AG09309 (cell line): ENCODE measurements at regions not wholly inside any gene's neighbourhood (a gene's known extent, or its start where the extent isn't known, plus 50 kb on each side); places are given as distances from the start of the nearest gene placed in this dataset.

Source experiments
- DNase-seq: peaks from one replicate; pipeline ENCODE4 v3.0.0-alpha.2; 2010; ENCODE audit warnings: low read depth
- H3K4me3 ChIP-seq: 2 replicates; pipeline ENCODE4 v1.5.1; 2011; ENCODE audit warnings: mild to moderate bottlenecking, low read depth, low read length, moderate library complexity; ENCODE audit not compliant: control insufficient read depth
- CTCF ChIP-seq: IDR thresholded peaks from 2 replicates; pipeline ENCODE4 v1.5.1; 2011; ENCODE audit warnings: mild to moderate bottlenecking, low read depth, low read length, inconsistent platforms; ENCODE audit not compliant: insufficient read depth, control insufficient read depth; ENCODE audit errors: missing control alignments

GRCh38 chr3:18687286-18687685 lies 262.1 kb upstream of the SATB1 start:
- H3K4me3 ChIP-seq: no peak overlapping the region
- no peak for DNase-seq
- no peak for TF ChIP-seq CTCF

DNA sequence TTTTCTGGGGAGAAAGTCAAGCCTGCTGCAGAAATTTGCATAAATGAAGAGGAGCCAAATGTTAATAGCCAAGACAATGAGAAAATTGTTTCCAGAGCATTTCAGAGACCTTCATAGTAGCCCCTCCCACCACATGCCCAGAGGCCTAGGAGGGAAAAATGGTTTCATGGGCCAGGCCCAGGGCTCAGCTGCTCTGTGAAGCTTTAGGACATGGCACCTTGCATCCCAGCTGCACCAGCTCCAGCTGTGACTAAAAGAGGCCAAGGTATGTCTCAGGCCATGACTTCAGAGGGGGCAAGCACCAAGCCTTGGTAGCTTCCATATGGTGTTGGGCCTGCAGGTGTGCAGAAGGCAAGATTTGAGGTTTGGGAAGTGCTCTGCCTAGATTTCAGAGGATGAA lies 258.8 kb upstream of the SATB1 start:
- H3K4me3 ChIP-seq: no peak overlapping the region
- no peak for TF ChIP-seq CTCF
- no peak for DNase-seq

DNA sequence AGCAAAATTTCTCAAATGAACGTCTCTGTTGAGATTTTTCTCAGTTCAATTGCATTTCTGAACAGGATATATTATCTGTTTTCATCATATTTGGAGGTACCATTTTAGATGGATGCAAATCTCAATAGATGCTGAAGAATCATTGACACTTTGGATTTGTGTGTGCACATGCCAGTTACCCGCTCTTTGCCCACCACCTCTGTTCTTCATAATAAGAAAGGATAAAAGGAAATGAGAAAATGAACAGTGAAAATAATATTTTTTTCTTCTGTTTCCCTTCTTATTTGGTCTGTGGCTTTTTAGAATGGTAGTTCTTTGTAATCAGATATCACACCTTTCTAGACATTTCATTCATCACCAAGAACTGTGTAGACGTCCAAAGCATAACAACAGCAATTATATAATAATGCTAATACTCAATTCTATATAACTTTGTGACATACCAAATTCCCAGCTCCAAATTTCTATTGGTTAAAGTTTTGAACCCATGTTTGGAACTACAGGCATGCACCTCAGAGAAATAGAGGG lies 256.7 kb upstream of the SATB1 start:
- H3K4me3 ChIP-seq: no peak overlapping the region
- no peak for TF ChIP-seq CTCF
- no peak for DNase-seq

GRCh38 chr3:18680758-18681157 lies 255.6 kb upstream of the SATB1 start:
- no peak for TF ChIP-seq CTCF
- no peak overlapping the region for H3K4me3 ChIP-seq
- no peak for DNase-seq

GRCh38 chr3:18679238-18679637 lies 254.1 kb upstream of the SATB1 start:
- no peak overlapping the region for H3K4me3 ChIP-seq
- no peak for DNase-seq
- TF ChIP-seq CTCF: no peak

GRCh38 chr3:18675197-18675596 lies 250.1 kb upstream of the SATB1 start:
- no peak for DNase-seq
- TF ChIP-seq CTCF: no peak

DNA sequence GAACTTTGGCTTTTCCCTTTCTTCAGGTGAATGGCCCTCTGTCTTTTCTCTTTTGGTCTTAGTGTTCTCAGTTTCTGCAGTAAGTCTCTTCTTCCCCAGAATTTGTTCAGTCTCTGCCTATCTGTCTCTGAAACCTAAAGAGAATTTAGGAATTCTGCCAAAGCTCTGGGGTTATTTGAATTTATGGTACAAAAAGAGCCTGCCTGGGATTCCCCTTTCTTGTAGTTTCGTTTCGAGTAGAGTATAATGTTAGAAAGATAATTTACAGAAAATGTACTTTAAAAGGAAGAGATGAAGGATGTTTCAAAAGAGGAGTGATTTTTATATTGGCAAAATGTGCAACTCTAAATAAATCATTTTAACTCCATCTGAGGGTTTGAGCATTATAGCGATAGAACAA lies 247.4 kb upstream of the SATB1 start:
- DNase-seq: no peak
- no peak for TF ChIP-seq CTCF
- no peak overlapping the region for H3K4me3 ChIP-seq

More at GRCh38 chr3:18675197-18675596, 250.1 kb upstream of the SATB1 start:
- no peak overlapping the region for H3K4me3 ChIP-seq
